ENCODE measurements at regions not wholly inside any gene's neighbourhood (a gene's known extent, or its start where the extent isn't known, plus 50 kb on each side); places are given as distances from the start of the nearest gene placed in this dataset.

DNA sequence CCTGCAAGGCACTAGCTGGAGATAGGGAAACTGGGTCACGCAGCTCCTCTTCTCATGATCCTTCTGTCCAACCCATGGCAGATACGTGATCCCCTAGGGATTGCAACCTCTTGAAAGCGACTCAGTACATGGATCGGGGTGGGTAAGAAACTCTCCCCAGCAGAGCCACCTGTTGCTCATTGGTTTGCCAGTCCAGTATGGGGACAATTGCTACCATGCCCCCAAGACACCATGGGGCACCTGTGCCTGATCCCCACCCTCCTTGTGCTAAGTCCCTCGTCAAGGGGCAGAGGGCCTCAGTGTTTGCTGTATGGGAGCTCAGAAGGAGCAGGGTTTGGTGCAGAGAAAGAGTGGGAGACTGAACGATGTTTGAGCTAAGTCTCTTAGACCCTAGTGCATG lies 500.9 kb downstream of the ENC1 start:
- no peaks in the 10 kb centered on the region for H3K36me3 Mint-ChIP-seq (ENCODE audit: low read depth)
- H3K4me1 Mint-ChIP-seq (ENCODE audit: low read depth) = peaks cover 13% of the 10 kb centered on the region
- TF ChIP-seq, protein P1, sequence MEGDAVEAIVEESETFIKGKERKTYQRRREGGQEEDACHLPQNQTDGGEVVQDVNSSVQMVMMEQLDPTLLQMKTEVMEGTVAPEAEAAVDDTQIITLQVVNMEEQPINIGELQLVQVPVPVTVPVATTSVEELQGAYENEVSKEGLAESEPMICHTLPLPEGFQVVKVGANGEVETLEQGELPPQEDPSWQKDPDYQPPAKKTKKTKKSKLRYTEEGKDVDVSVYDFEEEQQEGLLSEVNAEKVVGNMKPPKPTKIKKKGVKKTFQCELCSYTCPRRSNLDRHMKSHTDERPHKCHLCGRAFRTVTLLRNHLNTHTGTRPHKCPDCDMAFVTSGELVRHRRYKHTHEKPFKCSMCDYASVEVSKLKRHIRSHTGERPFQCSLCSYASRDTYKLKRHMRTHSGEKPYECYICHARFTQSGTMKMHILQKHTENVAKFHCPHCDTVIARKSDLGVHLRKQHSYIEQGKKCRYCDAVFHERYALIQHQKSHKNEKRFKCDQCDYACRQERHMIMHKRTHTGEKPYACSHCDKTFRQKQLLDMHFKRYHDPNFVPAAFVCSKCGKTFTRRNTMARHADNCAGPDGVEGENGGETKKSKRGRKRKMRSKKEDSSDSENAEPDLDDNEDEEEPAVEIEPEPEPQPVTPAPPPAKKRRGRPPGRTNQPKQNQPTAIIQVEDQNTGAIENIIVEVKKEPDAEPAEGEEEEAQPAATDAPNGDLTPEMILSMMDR (IDR thresholded peaks at IDR 0.05) = no peak
- no peaks in the 10 kb centered on the region for H3K9me3 Mint-ChIP-seq (ENCODE audit: low read depth)
- H3K27ac Mint-ChIP-seq (ENCODE audit: unreplicated experiment) = no peak overlapping the region
- no peak overlapping the region for H3K4me3 Mint-ChIP-seq (ENCODE audit: unreplicated experiment)
- no peak for DNase-seq (ENCODE audit: low spot score)
- peaks cover 4% of the 10 kb centered on the region for H3K27me3 Mint-ChIP-seq (ENCODE audit: low read depth)

DNA sequence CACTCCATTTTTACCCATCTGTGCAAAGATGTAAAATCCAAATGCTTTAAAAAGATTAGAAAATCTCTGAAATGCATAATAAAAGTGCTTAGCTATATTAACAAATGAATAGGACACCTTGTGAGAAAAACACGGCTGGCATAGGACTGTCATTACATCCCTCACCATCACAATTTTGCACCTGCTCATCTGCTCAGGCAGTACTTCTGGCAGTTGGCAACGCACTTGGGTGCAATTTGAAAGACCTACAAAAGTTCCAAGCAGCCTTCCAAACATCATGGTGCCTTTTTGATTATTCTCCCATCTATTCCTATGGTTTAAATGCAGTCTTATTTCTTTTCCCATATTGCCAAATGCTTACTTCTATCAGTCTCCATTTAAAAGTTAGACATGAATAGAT lies 501.8 kb downstream of the ENC1 start:
- no peak for DNase-seq (ENCODE audit: low spot score)
- no peaks in the 10 kb centered on the region for H3K27me3 Mint-ChIP-seq (ENCODE audit: low read depth)
- H3K36me3 Mint-ChIP-seq (ENCODE audit: low read depth) = no peaks in the 10 kb centered on the region
- H3K4me3 Mint-ChIP-seq (ENCODE audit: unreplicated experiment) = no peak overlapping the region
- TF ChIP-seq, protein P1 (IDR thresholded peaks at IDR 0.05) = no peak
- H3K4me1 Mint-ChIP-seq (ENCODE audit: low read depth) = peaks cover 13% of the 10 kb centered on the region
- H3K9me3 Mint-ChIP-seq (ENCODE audit: low read depth) = no peaks in the 10 kb centered on the region
- no peak overlapping the region for H3K27ac Mint-ChIP-seq (ENCODE audit: unreplicated experiment)

DNA sequence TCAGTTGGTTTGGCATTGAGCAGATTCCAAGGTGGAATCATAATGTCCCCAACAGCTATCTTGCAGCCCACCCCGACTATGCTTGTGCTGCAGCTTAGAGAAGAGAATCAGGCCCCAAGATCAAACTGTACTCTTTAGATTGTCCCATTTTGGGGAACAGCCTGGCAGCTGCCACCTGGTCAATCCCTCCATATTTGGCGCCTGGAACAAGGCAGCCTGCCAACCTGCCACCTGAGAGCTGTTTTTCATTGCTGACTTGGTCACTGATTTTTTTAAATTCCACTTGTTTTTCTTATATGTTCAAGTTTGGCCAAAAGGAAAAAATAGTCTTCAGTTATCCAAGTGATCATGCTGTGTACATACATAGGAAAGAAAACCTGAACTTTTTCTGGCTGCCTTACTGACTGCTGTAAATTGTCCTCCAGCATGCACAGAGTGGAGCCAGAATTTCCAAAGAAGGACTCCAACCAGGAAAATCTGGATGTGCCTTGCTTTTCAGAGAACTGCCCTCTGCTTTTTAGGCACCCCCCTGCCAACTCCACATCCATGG lies 504.2 kb downstream of the ENC1 start:
- Mint-ChIP-seq H3K9me3 (ENCODE audit: low read depth) (no peaks in the 10 kb centered on the region), H3K36me3 (ENCODE audit: low read depth) (no peaks in the 10 kb centered on the region), H3K27ac (ENCODE audit: unreplicated experiment) (no peak overlapping the region), H3K27me3 (ENCODE audit: low read depth) (no peaks in the 10 kb centered on the region), H3K4me1 (ENCODE audit: low read depth) (peaks cover 13% of the 10 kb centered on the region), H3K4me3 (ENCODE audit: unreplicated experiment) (no peak overlapping the region)
- no peak for DNase-seq (ENCODE audit: low spot score)
- TF ChIP-seq, protein P1 (IDR thresholded peaks at IDR 0.05) = no peak

DNA sequence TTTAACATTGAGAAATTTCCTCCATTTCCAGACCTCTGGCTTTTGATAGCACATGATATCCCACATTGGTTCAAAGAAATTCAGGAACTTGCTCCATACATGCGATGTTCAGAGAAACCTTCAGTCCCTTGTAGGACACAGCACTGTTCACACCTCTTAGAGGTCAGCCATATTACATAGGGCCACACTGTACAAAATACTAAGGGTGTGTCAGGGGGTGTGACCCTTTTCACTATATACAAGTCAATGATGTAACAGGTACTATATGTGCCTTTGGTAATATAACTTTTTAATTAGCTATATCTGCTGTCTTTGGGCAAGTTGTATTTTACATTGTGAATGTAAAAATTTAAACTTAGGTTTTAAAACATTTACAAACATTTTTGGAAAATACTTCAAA lies 505.5 kb downstream of the ENC1 start:
- H3K27me3 Mint-ChIP-seq (ENCODE audit: low read depth) = no peaks in the 10 kb centered on the region
- H3K27ac Mint-ChIP-seq (ENCODE audit: unreplicated experiment) = no peak overlapping the region
- H3K4me3 Mint-ChIP-seq (ENCODE audit: unreplicated experiment) = no peak overlapping the region
- H3K9me3 Mint-ChIP-seq (ENCODE audit: low read depth) = no peaks in the 10 kb centered on the region
- peaks cover 4% of the 10 kb centered on the region for H3K4me1 Mint-ChIP-seq (ENCODE audit: low read depth)
- DNase-seq (ENCODE audit: low spot score) = no peak
- TF ChIP-seq, protein P1 (IDR thresholded peaks at IDR 0.05) = no peak
- no peaks in the 10 kb centered on the region for H3K36me3 Mint-ChIP-seq (ENCODE audit: low read depth)

DNA sequence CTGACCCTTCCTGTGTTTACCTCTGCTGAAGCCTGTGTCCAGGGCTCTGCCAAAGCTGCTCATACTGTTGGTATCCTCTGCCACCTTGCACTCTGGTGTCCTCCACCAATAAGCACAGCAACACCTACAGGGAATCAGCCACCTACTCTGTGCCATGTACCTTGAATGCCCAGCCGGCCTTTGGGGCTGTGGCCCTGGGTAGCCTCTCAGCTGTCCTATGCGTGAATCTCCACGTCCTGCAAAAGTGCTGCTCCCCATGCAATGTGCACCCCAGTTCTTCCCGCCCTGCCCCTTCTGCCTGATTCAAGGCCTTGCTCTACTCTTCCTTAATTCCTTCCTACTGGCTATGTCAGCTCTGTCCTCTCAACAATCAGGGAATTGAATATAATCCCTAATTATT lies 506.5 kb downstream of the ARHGEF28 start:
- no peak overlapping the region for H3K27ac Mint-ChIP-seq (ENCODE audit: unreplicated experiment)
- TF ChIP-seq, protein P1 (IDR thresholded peaks at IDR 0.05) = no peak
- no peak for DNase-seq (ENCODE audit: low spot score)

More for the DNA sequence above, 506.5 kb downstream of the ARHGEF28 start:
- H3K27me3 Mint-ChIP-seq (ENCODE audit: low read depth) = peaks cover 3% of the 10 kb centered on the region
- no peaks in the 10 kb centered on the region for H3K36me3 Mint-ChIP-seq (ENCODE audit: low read depth)
- peaks cover 7% of the 10 kb centered on the region for H3K4me1 Mint-ChIP-seq (ENCODE audit: low read depth)
- H3K9me3 Mint-ChIP-seq (ENCODE audit: low read depth) = no peaks in the 10 kb centered on the region
- no peak overlapping the region for H3K4me3 Mint-ChIP-seq (ENCODE audit: unreplicated experiment)
